HuH-7 (cell line): ENCODE measurements at regions not wholly inside any gene's neighbourhood (a gene's known extent, or its start where the extent isn't known, plus 50 kb on each side); places are given as distances from the start of the nearest gene placed in this dataset.

Experiments
- DNase-seq: peaks from one replicate; pipeline ENCODE4 v3.0.0; 2011; ENCODE audit warnings: low spot score

DNA sequence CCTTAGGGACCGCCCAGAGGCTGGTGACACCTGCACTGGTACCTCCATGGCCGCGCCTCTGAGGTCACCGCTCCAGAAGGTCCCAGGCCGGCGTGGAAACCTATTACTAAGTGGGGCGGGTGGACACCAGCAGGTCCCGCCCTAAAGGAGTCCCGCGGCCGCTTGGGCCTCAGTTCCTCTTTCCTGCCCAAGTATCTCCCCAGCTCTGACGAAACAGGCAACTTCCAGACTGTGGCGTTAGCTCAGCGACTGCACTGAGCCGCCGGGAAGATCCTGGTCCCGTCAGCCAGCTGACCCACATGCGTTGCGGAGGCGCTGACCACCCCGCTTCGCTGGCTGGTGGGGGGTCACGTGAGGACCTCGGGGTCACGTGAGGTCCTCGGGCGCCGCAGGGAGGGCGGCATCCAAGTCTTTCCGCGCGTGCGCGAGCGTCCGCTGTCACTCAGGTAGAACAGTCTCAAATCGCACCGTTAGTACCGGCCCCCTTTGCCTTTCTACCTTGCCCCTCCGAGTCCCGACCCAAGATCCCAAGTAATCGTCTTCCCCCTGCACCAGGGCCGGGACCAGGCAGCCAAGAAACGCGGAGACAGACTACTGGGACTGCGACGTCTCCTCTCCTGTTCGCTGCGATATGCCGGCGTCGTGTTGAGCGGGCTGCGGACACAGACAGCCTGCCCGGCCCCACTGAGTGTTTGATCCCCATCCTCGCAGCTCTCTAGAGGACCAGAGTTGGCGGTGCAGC lies 53.7 kb upstream of the KDM4C start:
- peak; percentile 71 for DNase-seq

GRCh38 chr9:6702707-6703106 lies 55.1 kb upstream of the KDM4C start:
- DNase-seq: no peak

DNA sequence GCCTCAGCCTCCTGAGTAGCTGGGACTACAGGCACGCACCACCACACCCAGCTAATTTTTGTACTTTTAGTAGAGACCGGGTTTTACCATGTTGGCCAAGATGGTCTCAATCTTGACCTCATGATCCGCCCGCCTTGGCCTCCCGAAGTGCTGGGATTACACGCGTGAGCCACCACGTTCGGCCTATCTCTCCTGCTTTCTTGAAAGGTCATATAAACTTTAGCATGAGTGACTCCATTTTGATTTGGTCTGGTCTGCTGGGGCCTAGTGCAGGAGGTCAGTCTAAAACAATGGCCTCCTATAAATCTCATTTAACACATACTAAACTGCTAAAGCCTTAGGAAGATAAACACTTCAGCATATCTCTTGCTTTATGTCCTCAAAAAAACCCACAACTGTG lies 50.6 kb upstream of the GLDC start:
- no peak for DNase-seq

DNA sequence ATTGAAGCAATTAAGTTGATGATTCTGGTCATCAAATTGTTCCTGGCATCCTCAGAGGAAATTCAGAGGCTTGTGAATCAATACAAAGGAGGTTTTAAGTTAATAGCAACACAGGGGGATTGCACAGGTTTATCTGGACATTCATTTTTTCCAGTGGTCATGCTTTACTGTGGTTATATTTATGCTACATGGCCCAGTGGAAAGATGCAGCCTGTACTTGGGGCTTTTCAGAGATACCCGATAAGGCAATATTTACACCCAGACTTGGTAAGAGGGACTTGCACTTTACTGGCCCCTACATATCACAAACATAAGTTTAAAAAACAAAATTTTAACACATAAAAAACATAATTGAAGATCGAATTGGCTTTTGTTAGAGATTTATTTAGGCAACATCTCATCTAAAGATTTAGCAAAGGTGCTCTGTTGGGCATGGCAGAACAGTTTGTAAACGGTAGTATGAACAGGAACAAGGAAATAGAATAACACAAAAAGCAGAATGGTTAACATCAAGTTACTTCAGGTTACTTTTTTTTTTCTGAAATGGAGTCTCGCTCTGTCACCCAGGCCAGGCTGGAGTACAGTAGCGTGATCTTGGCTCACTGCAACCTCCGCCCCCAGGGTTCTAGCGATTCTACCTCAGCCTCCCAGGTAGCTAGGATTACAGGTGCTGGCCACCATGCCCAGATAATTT lies 49.7 kb upstream of the GLDC start:
- no peak for DNase-seq
